ENCODE measurements at regions not wholly inside any gene's neighbourhood (a gene's known extent, or its start where the extent isn't known, plus 50 kb on each side); places are given as distances from the start of the nearest gene placed in this dataset.
"Not testable (repeated sequence)": the region's sequence is repeated elsewhere in the genome, so short reads cannot be mapped to it uniquely, and the experiment has no call there.

GRCh38 chr20:40856653-40857052 is 167.6 kb upstream of the MAFB start:
- DNase-seq (ENCODE audit: low read depth) = no peak

DNA sequence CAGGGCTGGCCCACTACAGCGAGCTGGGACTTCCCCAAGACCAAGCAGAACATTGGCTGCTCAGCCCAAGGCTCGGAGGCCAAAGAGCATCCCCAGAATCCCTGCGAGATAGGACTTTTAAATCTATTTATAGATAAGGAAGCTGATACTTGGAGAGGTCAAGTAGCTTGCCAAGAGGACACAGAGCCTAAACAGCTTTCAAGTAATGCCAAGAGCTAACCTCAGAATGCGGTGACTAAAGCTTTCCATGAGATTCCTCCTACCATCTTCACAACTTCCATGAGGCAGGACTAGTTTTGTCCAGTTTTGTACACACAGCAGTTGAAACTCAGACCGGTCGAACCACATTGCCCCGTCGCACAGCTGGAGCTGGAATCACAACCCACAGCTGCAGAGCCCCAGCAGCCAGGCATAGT is 168.1 kb upstream of the TOP1 start:
- peak; percentile 78 for DNase-seq (ENCODE audit: low read depth)

GRCh38 chr20:40861427-40862008 is 167.1 kb upstream of the TOP1 start:
- no peak for DNase-seq (ENCODE audit: low read depth)

GRCh38 chr20:40863355-40863919 is 165.2 kb upstream of the TOP1 start:
- no peak for DNase-seq (ENCODE audit: low read depth)

- no peak for DNase-seq (ENCODE audit: low read depth)
These were observed 164.2 kb upstream of the TOP1 start for GRCh38 chr20:40864470-40864869.

- no peak for DNase-seq (ENCODE audit: low read depth)
These were observed 163.5 kb upstream of the TOP1 start for GRCh38 chr20:40865095-40865494.

DNA sequence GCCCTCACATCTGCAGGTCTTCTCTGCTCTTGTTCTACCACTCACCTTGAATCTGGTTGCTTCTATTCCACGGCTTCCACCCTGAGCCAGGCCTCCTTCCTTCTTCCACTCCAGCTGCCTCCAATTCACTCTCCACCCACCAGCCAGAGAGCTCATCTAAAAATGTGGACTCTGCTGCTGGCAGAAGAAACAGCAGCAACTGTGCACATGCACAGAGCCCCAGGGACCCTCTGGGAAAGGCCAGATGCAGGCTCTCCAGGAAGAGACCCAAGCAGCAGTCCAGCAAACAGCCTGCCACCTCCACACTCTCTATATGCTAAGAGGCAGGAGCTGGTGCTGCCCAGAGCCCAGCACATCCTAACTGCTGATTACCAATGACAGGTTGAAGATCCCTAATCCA is 162.6 kb upstream of the TOP1 start:
- DNase-seq (ENCODE audit: low read depth) = no peak

DNA sequence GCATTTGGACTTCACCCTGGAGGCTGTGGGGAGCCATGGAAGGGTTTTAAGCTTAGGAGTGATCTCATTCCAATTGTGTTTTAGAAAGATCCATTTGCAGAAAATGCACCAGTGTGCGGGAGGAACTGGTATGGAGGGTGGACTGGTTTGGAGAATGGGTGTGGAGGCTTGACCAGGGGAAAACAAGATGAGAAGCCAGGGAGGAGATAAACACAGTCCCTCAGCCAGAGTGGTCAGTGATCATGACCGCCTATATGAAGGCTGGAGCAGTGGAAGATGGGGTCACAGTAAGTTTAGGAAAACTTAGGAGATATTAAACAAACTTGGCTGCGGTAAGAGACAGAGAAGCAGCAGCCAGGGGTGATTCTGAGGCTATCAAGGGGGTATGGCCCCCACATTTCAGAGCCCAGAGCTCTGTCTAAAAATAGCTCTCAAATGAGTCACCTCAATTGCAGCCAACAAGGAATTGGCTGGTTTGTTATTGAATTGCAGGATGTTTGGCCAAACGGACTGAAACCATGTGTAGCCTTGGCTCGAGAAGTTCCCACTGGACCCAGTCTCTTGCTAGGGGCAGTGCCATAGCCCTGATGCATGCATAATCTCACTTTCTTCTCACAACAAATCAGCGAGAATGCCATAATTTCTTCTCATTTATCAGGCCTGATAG is 159.9 kb upstream of the TOP1 start:
- peak; percentile 89 for DNase-seq (ENCODE audit: low read depth)

GRCh38 chr20:40869218-40870147 is 159.1 kb upstream of the TOP1 start:
- no peak for DNase-seq (ENCODE audit: low read depth)

DNA sequence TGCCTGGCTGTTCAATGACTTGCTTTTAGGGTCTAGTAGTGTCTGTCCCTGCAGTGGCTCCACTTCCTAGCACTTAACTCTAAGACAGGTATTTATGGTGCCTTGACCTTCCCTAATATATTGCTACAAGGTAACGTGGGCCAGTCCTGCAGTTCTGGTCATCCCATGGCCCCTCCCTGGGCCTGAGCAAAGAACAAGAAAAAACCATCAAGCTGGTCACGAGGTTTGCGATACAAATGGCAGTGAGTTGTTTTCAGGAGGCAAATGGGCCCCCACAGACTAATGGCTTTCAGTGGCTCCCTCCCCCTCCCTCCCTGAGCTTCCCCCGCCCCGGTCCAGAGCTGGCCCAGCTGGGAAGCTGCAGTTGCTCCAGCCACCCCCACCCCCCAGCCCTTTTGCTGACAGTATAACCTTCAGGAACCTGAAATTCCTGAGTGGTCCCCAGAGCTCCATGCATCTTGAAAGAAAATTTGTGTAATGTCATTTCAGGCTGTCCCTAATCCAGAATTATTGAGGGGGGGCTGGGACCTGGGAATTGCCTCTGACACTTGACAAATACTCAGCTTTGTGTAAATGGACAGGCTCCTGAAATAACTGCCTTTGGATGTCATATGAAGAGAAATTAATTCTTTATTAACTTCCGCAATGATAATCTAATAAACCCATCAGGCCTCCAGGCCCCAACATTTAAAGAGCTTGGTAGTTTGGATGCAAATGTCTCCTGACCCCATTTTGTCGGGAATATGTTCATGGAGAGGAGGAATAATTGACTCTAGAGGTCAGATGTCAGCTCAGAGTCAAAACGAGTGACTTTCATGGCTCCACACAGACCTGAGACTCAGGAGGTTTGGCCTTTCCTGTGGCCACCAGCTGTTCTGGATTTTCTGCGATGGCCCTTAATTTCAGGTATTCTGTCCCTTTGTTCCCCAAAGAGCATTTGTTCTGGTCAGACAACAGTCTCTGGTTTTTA is 153.2 kb upstream of the TOP1 start:
- no peak for DNase-seq (ENCODE audit: low read depth)

DNA sequence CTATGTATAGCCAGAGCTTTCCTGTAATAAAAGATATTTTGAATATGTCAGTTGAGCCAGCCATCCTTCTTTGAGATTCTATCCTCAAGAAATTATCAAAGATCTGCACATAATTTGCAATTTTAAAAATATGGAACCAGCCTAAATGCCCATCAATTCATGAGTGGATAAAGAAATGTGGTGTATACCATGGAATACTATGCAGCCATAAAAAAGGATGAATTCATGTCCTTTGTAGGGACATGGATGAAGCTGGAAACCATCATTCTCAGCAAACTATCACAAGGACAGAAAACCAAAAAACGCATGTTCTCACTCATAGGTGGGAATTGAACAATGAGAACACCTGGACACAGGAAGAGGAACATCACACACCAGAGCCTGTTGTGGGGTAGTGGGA is 150.5 kb upstream of the TOP1 start:
- not testable (repeated sequence) for DNase-seq (ENCODE audit: low read depth)

DNA sequence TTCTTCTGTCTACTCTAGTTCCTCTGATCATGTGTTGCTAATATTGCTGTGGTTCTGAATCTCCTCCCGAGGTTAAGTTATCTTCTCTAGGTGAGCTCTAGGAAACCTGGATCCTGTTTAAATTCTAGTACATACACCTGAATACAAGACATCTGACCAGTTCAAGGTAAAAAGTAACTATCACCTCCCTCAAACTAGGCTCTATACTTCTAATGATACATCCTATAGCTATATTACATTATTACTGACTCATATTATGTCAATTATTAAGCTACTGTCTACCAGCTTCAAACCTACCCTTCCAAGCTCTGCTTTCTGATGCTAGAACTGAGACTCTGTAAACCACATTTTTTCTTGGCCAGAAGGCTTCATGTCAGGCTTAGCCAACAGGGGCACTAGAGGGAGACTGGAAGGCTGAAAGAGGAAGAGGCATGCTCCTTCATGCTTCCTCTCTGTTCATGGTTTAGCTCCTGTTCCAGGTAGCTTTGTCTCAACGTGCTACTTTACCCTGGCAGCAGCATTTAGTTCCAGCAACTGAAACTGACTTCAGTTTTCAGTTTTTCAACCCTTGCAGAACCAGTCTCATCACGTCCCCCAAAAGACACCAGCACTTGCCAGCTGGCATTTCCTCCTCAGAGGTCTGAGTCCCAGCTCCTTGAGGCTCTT is 148.4 kb upstream of the TOP1 start:
- no peak for DNase-seq (ENCODE audit: low read depth)

DNA sequence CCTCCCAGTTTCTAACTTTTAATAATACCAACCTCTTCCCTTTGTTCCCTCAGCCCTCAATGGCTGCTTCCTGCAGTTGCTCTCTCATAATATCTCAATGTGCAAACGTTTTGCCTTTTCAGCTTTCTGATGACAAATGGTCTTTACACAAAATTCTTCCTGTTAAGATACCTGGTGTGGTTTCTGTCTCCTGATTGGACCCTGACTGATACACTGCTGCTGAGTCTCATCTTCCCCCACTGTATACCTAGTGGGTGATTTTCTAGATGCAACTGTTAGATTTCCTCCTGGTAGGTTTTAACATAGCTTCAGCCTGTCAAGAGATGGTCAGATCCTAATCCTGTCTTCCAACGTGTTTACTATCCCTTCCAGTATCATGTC is 147.9 kb upstream of the TOP1 start:
- no peak for DNase-seq (ENCODE audit: low read depth)

- DNase-seq (ENCODE audit: low read depth) = no peak
These were observed 146.5 kb upstream of the TOP1 start for GRCh38 chr20:40882152-40882551.

GRCh38 chr20:40883097-40883496 is 145.5 kb upstream of the TOP1 start:
- no peak for DNase-seq (ENCODE audit: low read depth)

DNA sequence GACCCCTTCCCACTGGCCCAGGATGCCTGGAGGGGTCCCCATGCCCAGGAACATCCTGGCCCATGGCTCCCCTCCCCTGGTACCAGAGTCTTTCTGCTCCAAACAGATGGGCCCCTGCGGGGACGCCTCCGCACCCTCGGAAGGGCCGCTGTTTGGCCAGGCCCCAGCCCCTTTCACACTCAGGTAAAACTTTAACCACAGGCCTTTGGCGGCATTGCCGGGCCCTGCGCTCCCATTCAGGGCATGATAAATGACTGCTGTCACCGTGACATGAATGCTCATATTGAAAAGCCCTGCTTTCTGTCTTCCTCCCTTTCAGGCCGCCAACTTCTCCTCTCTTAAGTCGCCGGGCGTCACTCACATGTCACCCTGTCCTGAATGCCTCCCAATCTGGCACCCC is 141.5 kb upstream of the TOP1 start:
- DNase-seq (ENCODE audit: low read depth) = no peak

GRCh38 chr20:40889266-40889665 is 139.4 kb upstream of the TOP1 start:
- DNase-seq (ENCODE audit: low read depth) = not testable (repeated sequence)

DNA sequence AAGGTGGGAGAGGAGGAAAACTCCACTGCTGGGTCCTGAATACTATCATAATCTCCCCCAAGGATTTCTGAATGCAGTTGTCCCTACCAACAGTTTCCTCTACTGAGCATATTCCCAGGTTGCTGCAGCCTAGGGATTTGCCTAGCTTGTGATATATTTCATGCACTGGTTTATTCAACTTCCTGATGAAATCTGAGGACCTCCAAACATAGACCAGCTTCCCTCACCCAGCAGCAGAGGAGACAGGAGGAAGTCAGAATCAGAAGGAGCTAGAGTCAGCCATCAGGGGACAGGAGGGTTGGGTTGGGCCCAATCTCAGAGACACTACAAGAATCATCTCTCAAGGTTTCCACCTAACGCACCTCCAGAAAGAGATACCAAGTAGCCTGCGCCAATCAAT is 138.4 kb upstream of the TOP1 start:
- no peak for DNase-seq (ENCODE audit: low read depth)

DNA sequence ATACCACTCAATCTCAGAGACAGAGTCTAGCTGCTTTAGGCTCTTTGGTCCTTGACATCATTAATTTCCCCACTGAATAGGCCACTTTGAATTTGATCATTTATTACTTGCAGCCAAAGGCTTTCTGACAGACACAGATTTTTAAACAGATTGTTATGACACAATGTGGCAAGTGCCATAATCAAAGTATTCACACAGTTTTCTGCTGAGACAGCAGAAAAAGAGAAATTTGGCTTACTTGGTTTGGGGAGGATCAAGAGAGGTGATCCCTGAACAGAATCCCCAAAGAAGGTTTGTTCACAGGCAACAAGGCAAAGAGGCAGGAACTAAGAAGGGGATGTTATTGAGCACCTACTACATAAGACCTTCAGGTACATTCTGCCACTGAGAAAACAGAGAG is 138.0 kb upstream of the TOP1 start:
- DNase-seq (ENCODE audit: low read depth) = no peak

- no peak for DNase-seq (ENCODE audit: low read depth)
These were observed 137.3 kb upstream of the TOP1 start for GRCh38 chr20:40891351-40891750.

DNA sequence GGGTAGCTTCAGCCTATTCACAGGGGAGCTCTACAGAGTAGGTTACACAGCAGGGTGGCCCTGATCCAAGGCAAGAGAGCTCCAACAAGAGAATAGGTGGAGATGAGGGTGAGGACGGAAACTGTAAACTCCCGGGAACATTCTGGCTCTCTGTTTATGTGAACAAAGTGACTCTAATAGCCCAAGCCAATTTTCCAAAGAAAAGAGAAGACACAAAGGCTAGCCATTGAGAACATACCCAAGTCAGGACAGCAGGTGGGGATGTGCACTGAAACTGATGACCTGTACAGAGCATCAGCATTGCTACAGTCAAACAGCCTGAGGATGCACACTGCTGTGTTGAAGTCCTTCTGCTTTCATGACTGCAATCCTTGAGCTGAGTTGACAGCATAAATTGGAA is 136.0 kb upstream of the TOP1 start:
- no peak for DNase-seq (ENCODE audit: low read depth)
